IPS-18a (cell line): ENCODE measurements at regions not wholly inside any gene's neighbourhood (a gene's known extent, or its start where the extent isn't known, plus 50 kb on each side); places are given as distances from the start of the nearest gene placed in this dataset.

Source experiments
- H3K27ac ChIP-seq: one replicate; pipeline ENCODE4 v1.5.1; 2013; ENCODE audit warnings: low read length
- H3K27me3 ChIP-seq: one replicate; pipeline ENCODE4 v1.6.1; 2013; ENCODE audit warnings: mild to moderate bottlenecking, low read length; ENCODE audit not compliant: control insufficient read depth, insufficient read depth
- H3K36me3 ChIP-seq: one replicate; pipeline ENCODE4 v1.6.1; 2013; ENCODE audit warnings: low read depth, low read length; ENCODE audit not compliant: control insufficient read depth
- H3K4me1 ChIP-seq: one replicate; pipeline ENCODE4 v1.6.1; 2013; ENCODE audit warnings: low read depth, low read length; ENCODE audit not compliant: control insufficient read depth
- H3K4me3 ChIP-seq: one replicate; pipeline ENCODE4 v1.5.1; 2013; ENCODE audit warnings: low read length
- H3K9ac ChIP-seq: one replicate; pipeline ENCODE4 v1.6.1; 2013; ENCODE audit warnings: mild to moderate bottlenecking, low read length, moderate library complexity
- H3K9me3 ChIP-seq: one replicate; pipeline ENCODE4 v1.6.1; 2013; ENCODE audit warnings: low read depth, low read length; ENCODE audit not compliant: control insufficient read depth

DNA sequence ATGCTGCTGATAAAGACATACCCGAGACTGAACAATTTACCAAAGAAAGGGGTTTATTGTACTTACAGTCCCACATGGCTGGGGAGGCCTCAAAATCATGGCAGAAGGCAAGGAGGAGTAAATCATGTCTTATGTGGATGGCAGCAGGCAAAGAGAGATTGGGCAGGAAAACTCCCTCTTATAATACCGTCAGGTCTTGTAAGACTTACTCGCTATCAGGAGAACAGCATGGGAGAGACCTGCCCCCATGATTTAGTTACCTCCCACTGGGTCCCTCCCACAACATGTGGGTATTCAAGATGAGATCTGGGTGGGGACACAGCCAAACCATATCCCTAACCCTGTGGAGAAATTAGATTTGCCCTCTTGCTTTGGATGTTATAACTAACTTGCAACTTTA, 1068.0 kb upstream of the ZEB2 start:
- Histone ChIP-seq H3K36me3 (no peaks in the 10 kb centered on the region), H3K9ac (no peak overlapping the region), H3K27me3 (no peaks in the 10 kb centered on the region), H3K9me3 (no peaks in the 10 kb centered on the region), H3K4me1 (peaks cover 17% of the 10 kb centered on the region), H3K4me3 (no peak overlapping the region), H3K27ac (no peak overlapping the region)

DNA sequence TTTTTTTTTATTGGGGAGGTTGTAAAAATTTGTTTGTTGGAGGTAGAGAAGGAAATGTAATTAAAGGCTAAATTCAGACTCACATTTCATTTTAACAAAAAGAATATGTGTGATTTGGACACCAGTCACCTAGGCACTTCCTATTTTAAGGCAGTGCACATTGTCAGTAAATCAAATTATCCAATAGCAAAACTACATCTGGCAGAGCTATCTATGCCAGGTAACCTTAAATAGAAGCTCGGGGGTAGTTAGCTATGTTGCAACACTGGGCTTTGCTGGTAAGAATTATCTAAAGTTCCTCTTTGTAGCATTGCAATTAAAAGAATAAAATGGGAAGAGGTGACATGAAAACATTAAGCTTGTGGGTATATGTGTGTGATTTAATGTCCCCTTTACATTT, 1064.4 kb upstream of the ZEB2 start:
- no peaks in the 10 kb centered on the region for H3K36me3 ChIP-seq
- no peaks in the 10 kb centered on the region for H3K4me1 ChIP-seq
- H3K27me3 ChIP-seq, result no peaks in the 10 kb centered on the region
- H3K4me3 ChIP-seq, result no peak overlapping the region
- H3K9ac ChIP-seq, result no peak overlapping the region
- H3K9me3 ChIP-seq, result no peaks in the 10 kb centered on the region
- H3K27ac ChIP-seq, result no peak overlapping the region

DNA sequence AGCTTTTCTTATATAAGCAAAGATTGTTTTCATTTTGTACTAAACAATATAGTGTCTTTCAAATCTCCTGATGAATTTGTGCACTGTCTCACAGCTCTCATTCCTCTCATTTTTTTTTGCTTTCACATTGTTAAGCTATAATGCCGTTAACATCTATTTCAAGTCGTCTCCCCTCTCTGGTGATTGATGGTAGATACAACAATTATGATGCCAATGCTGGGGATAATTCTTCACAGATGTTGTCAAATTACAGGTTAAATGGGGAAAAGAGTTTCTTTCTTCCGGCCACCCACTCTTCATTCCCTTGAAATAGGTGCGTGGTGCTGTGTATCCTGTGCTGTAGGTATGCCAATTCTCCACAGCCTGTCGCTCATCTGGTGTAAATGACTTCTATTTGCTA, 1053.7 kb upstream of the ZEB2 start:
- no peaks in the 10 kb centered on the region for H3K27me3 ChIP-seq
- no peak overlapping the region for H3K9ac ChIP-seq
- peaks cover 2% of the 10 kb centered on the region for H3K9me3 ChIP-seq
- no peak overlapping the region for H3K27ac ChIP-seq
- no peaks in the 10 kb centered on the region for H3K36me3 ChIP-seq
- no peak overlapping the region for H3K4me3 ChIP-seq
- H3K4me1 ChIP-seq, result no peaks in the 10 kb centered on the region

DNA sequence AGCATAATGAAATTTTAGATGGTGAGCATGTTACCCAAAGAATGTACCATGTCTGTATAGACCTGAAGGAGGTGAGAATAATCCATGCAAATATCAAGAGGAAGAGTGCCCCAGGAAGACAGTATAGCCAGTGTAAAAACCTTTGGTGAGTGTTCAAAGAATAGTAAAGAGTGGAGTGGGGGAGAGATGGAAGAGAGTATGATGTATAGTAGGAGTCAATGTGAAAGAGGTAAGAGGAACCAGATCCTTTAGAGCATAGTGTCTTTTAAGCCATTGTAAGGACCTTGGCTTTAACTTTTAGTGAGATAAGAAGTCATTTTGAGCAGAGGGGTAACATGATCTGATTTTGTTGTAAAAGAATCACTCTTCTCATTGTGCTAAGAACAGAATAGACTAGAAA, 1052.3 kb upstream of the ZEB2 start:
- no peaks in the 10 kb centered on the region for H3K36me3 ChIP-seq
- peaks cover 2% of the 10 kb centered on the region for H3K9me3 ChIP-seq
- no peak overlapping the region for H3K27ac ChIP-seq
- H3K9ac ChIP-seq, result no peak overlapping the region
- no peak overlapping the region for H3K4me3 ChIP-seq
- H3K4me1 ChIP-seq, result no peaks in the 10 kb centered on the region
- no peaks in the 10 kb centered on the region for H3K27me3 ChIP-seq

DNA sequence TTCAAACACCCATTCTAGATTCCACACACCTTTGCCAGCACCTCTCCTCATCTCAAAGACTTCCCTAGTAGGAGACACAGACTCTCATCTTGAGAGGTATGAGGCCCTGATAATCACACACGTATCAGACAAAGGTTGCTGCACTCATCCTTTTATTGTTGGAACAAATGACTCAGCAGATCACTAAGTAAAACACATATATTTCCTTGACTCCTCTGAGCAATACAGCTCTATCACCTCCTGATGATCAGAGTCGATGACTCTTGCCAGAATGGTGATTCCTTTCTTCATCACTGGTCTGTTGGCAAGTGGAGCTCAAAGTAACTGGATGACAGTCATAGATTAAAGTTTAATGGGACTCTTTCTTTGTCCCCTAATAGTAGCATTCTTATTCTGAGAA, 1049.2 kb upstream of the ZEB2 start:
- Histone ChIP-seq H3K9ac (no peak overlapping the region), H3K9me3 (no peaks in the 10 kb centered on the region), H3K27me3 (no peaks in the 10 kb centered on the region), H3K4me3 (no peak overlapping the region), H3K27ac (no peak overlapping the region), H3K4me1 (no peaks in the 10 kb centered on the region), H3K36me3 (no peaks in the 10 kb centered on the region)

DNA sequence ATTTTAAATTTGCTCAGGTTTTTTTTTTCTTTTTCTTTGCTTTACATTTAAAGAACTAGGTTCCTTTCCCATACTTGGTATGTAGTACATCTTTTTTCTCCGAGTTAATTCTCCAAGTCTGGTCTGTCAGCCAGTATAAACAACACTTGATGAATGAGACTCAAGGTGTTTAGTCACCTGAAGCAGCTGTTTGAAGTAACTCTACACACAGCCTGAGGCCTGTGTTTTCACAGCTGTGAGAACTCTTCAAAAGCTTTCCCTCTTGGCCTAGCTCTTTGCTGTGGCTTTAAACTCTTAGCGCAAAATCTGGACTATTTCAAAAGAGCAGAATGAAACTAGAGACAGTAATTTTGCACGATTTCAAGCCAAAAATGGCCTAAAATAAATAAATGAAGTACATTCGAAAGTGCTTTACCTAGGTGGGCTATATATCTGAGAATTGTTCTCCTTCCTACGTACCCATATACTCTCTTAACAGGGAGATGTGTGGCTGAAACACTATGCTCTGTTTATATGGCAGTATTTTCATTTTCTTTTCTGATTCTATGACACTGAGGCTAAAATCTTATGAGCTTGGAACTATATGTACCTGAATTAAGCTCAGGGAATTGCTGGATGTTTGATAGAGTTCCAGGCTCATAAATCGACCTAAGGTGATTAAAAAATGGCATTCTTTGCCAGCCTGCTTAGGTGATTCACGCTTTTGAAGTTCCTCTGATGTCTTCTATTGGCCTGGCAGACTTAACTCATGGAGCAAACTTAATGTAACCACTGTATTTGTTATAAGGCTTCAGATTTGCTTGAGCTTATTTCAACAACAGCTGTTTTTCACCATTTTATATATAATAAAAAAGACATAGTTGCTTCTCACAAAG, 1044.1 kb upstream of the ZEB2 start:
- Histone ChIP-seq H3K27me3 (no peaks in the 10 kb centered on the region), H3K4me3 (no peak overlapping the region), H3K27ac (no peak overlapping the region), H3K4me1 (peaks cover 14% of the 10 kb centered on the region), H3K9me3 (no peaks in the 10 kb centered on the region), H3K36me3 (no peaks in the 10 kb centered on the region), H3K9ac (no peak overlapping the region)

DNA sequence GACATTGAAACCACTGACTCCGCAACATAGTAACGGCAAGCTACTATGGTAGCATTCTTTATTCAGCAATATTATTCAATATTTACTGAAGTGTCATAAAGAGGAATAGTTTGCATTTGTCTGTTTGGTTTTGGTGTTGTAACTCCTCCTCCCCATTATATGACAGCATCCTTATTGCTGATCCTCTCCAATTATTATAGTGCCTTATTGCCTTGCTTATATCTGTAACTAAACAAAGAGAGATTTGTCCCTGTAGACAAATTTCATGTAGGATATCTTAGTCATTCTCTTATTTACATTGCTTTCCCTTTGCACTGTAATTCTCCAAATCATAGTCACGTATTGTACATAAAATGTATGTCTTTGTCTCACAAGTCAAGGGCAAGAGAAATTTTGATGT, 1041.2 kb upstream of the ZEB2 start:
- Histone ChIP-seq H3K4me3 (no peak overlapping the region), H3K9ac (no peak overlapping the region), H3K36me3 (no peaks in the 10 kb centered on the region), H3K4me1 (peaks cover 14% of the 10 kb centered on the region), H3K27me3 (no peaks in the 10 kb centered on the region), H3K9me3 (no peaks in the 10 kb centered on the region), H3K27ac (no peak overlapping the region)

DNA sequence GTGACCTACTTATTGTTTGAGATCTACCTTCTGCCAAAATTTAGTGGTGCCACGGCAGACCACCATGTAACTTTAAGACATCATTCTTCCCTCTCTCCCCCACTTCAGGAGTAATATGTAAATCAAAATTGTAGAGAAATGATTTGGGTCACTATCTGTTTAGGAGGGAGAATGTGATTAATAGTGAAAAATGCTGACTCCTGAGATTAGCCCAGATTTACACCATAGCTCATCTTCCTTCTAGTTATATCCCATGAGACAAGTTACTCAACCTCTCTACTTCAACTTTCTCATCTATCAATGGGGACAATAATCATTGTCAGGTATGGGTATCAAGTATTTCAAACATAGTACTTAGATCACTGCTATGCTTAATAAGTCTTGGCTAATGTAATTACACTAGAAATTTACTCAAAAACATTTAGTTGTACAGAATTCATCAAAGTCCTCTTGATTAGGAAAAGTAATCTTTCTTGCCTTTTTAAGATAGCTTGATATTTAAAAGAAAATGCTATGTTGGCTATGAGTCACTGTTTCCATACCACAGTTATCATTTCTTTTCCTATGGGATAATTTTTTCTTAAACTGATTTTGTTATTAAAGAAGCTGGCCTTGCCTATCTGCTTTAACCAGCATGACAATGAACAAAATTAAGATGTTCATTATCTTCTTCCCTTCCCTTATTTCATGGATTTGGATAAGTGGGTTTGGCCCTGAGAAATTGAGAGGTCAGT, 1038.9 kb upstream of the ZEB2 start:
- Histone ChIP-seq H3K27ac (no peak overlapping the region), H3K4me3 (no peak overlapping the region), H3K27me3 (no peaks in the 10 kb centered on the region), H3K9ac (no peak overlapping the region), H3K4me1 (peaks cover 14% of the 10 kb centered on the region), H3K9me3 (no peaks in the 10 kb centered on the region), H3K36me3 (no peaks in the 10 kb centered on the region)

DNA sequence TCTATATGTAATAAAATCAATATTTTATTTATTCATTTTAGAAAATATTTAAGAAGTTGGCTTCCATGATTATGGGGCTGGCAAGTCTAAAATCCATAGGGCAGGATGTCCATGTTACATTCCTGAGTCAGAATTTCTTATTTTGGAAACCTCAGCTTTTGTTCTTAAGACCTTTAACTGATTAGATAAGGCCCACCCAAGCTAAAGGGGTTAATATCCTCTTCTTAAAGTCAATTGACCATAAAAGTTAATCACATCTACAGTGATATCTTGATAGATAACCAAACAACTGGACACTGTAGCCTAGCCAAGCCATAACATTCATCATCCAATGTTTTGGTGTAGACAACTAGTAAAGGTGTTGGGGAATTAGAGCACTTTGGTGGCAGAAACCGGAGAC, 1035.4 kb upstream of the ZEB2 start:
- Histone ChIP-seq H3K27ac (no peak overlapping the region), H3K9ac (no peak overlapping the region), H3K9me3 (no peaks in the 10 kb centered on the region), H3K27me3 (no peaks in the 10 kb centered on the region), H3K4me1 (peaks cover 8% of the 10 kb centered on the region), H3K4me3 (no peak overlapping the region), H3K36me3 (no peaks in the 10 kb centered on the region)

DNA sequence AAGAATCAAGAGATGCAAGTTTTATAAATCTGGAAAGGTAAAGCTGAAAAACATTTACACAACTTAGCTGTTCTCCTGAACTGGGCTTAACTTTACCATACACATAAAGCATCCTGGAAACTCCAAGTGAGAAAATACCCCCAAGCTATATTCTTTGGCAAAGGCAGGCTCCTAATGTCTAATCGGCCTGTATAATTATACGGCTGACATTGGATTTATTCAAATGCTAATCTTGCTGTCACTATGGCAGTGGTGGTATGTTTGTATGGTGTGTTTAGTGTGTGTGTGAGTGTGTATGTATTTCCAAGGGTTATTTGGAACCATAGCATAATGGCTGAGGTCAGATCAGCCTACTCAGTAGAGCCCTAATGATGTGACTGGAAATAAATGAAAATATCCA, 1031.8 kb upstream of the ZEB2 start:
- Histone ChIP-seq H3K9ac (no peak overlapping the region), H3K27me3 (no peaks in the 10 kb centered on the region), H3K9me3 (no peaks in the 10 kb centered on the region), H3K4me3 (no peak overlapping the region), H3K27ac (no peak overlapping the region), H3K36me3 (no peaks in the 10 kb centered on the region), H3K4me1 (peaks cover 8% of the 10 kb centered on the region)

DNA sequence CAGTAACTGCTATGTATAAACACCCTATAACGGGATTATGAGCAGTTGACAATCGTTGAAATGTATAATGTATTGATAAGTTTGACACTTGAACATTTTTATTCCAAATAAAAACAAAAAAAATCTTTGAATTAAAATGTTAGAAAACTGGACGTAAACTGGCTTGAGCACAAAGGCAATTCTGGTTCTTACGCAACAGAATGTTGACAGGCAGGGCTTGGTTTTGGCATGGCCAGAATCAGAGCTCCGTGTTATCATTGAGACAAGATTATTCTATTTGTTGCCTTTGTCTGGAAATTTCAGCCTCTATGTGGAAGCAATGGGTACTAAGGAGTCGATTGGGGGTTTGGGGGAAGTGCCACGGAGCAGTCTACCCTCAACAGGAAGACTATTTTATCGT, 1028.6 kb upstream of the ZEB2 start:
- peaks cover 8% of the 10 kb centered on the region for H3K4me1 ChIP-seq
- H3K27me3 ChIP-seq, result no peaks in the 10 kb centered on the region
- no peaks in the 10 kb centered on the region for H3K36me3 ChIP-seq
- H3K27ac ChIP-seq, result no peak overlapping the region
- H3K4me3 ChIP-seq, result no peak overlapping the region
- H3K9ac ChIP-seq, result no peak overlapping the region
- H3K9me3 ChIP-seq, result no peaks in the 10 kb centered on the region

DNA sequence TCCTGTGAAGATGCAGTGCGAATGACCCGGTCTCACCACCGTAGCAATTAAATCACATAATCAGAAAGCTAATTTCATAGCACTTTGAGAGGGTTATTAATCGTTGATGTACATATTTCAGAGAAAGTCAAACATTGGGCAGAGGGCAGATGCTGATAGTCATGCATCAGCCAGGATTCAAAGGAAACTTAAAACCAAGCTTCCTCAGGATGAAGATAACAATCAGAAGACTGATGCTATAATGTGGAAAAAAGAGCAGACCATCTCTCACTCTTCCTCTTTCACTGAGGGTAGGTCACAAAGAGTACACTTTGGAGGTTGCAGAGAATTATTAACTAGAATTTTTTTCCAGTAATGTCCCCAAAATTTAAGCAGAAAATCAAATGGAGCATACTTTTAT, 1027.7 kb upstream of the ZEB2 start:
- H3K27me3 ChIP-seq, result no peaks in the 10 kb centered on the region
- H3K36me3 ChIP-seq, result no peaks in the 10 kb centered on the region
- no peak overlapping the region for H3K27ac ChIP-seq
- H3K9me3 ChIP-seq, result no peaks in the 10 kb centered on the region
- H3K4me1 ChIP-seq, result no peaks in the 10 kb centered on the region
- no peak overlapping the region for H3K4me3 ChIP-seq
- H3K9ac ChIP-seq, result no peak overlapping the region
